Body of pancreas (tissue), 4 donors: ENCODE measurements at regions not wholly inside any gene's neighbourhood (a gene's known extent, or its start where the extent isn't known, plus 50 kb on each side); places are given as distances from the start of the nearest gene placed in this dataset.

ENCODE experiments used
- ATAC-seq: fragments of 150-250 bp; one replicate; pipeline ENCODE4 v1.9.1; 2016
- DNase-seq, 4 donors: peaks; one replicate each; pipeline ENCODE4 v3.0.0-alpha.2; 2019
- H3K27ac ChIP-seq, 4 donors: fragments of 200-600 bp; sonication (generic); 1 replicate in 3 of 4; 2 replicates in 1 of 4; pipeline versions ENCODE4 v1.5.1 to v1.6.1; 2016 to 2019; ENCODE audit warnings: mild to moderate bottlenecking in 1 of 4, mixed read lengths in 1 of 4, moderate library complexity in 1 of 4
- H3K27me3 ChIP-seq, 2 donors: fragments of 200-600 bp; sonication (generic); one replicate each; pipeline ENCODE4 v1.6.0; 2016; ENCODE audit warnings: mild to moderate bottlenecking in 1 of 2
- H3K36me3 ChIP-seq, 2 donors: fragments of 200-600 bp; sonication (generic); replicated peaks in 1 of 2; 2 replicates each; pipeline ENCODE4 v1.5.1; 2016; ENCODE audit warnings: low read depth in 2 of 2; ENCODE audit not compliant: insufficient read depth in 1 of 2
- H3K4me1 ChIP-seq: fragments of 200-600 bp; sonication (generic); one replicate; pipeline ENCODE4 v1.6.0; 2016
- H3K4me3 ChIP-seq, 2 donors: fragments of 200-600 bp; sonication (generic); 1 replicate in 1 of 2; 2 replicates in 1 of 2; pipeline ENCODE4 v1.5.1; 2016 to 2019
- H3K9me3 ChIP-seq, 3 donors: fragments of 200-600 bp; sonication (generic); 1 replicate in 2 of 3; 2 replicates in 1 of 3; pipeline ENCODE4 v1.5.1; 2016
- CTCF ChIP-seq, 7 experiments: fragments of 450-650 bp in 4 of 7; fragments of 200-600 bp in 3 of 7; sonication (generic) in 3 of 7; IDR thresholded peaks; one replicate each; pipeline ENCODE4 v1.5.1; 2016 to 2019; ENCODE audit warnings: antibody characterized with exemption in 7 of 7
- POLR2A ChIP-seq, 3 donors: fragments of 450-650 bp; IDR thresholded peaks; one replicate each; pipeline ENCODE4 v1.6.1; 2016; ENCODE audit warnings: antibody characterized with exemption in 3 of 3, mild to moderate bottlenecking in 2 of 3
- WGBS, 2 donors: methylation state at CpG; one replicate each; pipeline ENCODE4 v1.1.5; 2017; 5-methylcytosine and 5-hydroxymethylcytosine counted together
- intact Hi-C: fragments of 100-400 bp; cut with DNase I; formaldehyde crosslinking; loops from one replicate; pipeline ENCODE4 v1.15.1; 2023

- no peak for ATAC-seq
Measured at GRCh38 chr16:62913924-62914323, 877.7 kb upstream of the CDH8 start.

GRCh38 chr16:62913333-62913732 is 877.1 kb upstream of the CDH8 start:
- Histone ChIP-seq H3K27me3 (no peaks in the 10 kb centered on the region), H3K4me1 (no peaks in the 10 kb centered on the region), H3K4me3 (no peak overlapping the region), H3K27ac (no peak overlapping the region), H3K36me3 (no peaks in the 10 kb centered on the region), H3K9me3 (no peaks in the 10 kb centered on the region)
- no peak for ATAC-seq
- intact Hi-C loops, result no loop called here
- no peak for DNase-seq
- WGBS, 2 donors, result 65 to 85% methylated on average over 2 of the region's 2 CpGs
- TF ChIP-seq POLR2A (IDR thresholded peaks at IDR 0.05) (no peak), CTCF (IDR thresholded peaks at IDR 0.05) (no peak)

More at GRCh38 chr16:62913924-62914323, 877.7 kb upstream of the CDH8 start:
- Histone ChIP-seq H3K9me3 (no peaks in the 10 kb centered on the region), H3K4me1 (no peaks in the 10 kb centered on the region), H3K27me3 (no peaks in the 10 kb centered on the region), H3K27ac (no peak overlapping the region), H3K36me3 (no peaks in the 10 kb centered on the region), H3K4me3 (no peak overlapping the region)
- intact Hi-C loops, result no loop called here
- no peak for DNase-seq
- TF ChIP-seq POLR2A (IDR thresholded peaks at IDR 0.05) (no peak), CTCF (IDR thresholded peaks at IDR 0.05) (no peak)

- H3K4me3 ChIP-seq, result no peak overlapping the region
- TF ChIP-seq POLR2A (IDR thresholded peaks at IDR 0.05) (no peak), CTCF (IDR thresholded peaks at IDR 0.05) (no peak)
- H3K36me3 ChIP-seq, result no peaks in the 10 kb centered on the region
- no peak overlapping the region for H3K27ac ChIP-seq
- 53 to 56% methylated on average over 3 of the region's 3 CpGs for WGBS, 2 donors
- ATAC-seq (no peak), DNase-seq (no peak)
- H3K9me3 ChIP-seq, result no peaks in the 10 kb centered on the region
- intact Hi-C loops, result no loop called here
- H3K27me3 ChIP-seq, result no peaks in the 10 kb centered on the region
- H3K4me1 ChIP-seq, result no peaks in the 10 kb centered on the region
Measured at GRCh38 chr16:62909597-62909996, 873.4 kb upstream of the CDH8 start.

GRCh38 chr16:62907562-62907961 is 871.3 kb upstream of the CDH8 start:
- no peak for TF ChIP-seq CTCF (IDR thresholded peaks at IDR 0.05)
- no peak for TF ChIP-seq POLR2A (IDR thresholded peaks at IDR 0.05)
- Histone ChIP-seq H3K9me3 (no peaks in the 10 kb centered on the region), H3K36me3 (no peaks in the 10 kb centered on the region), H3K4me3 (no peak overlapping the region), H3K27me3 (no peaks in the 10 kb centered on the region), H3K4me1 (no peaks in the 10 kb centered on the region), H3K27ac (no peak overlapping the region)
- 86 to 93% methylated on average over 1 of the region's 1 CpG for WGBS, 2 donors
- intact Hi-C loops, result no loop called here
- ATAC-seq (no peak), DNase-seq (no peak)

GRCh38 chr16:62903961-62904502 is 867.8 kb upstream of the CDH8 start:
- intact Hi-C loops, result no loop called here
- H3K4me1 ChIP-seq, result no peaks in the 10 kb centered on the region
- WGBS, 2 donors, result 50 to 67% methylated on average over 5 of the region's 5 CpGs
- no peak overlapping the region for H3K4me3 ChIP-seq
- TF ChIP-seq POLR2A (IDR thresholded peaks at IDR 0.05) (no peak), CTCF (IDR thresholded peaks at IDR 0.05) (no peak)
- no peak for DNase-seq
- ATAC-seq, result no peak
- H3K9me3 ChIP-seq, result no peaks in the 10 kb centered on the region
- H3K36me3 ChIP-seq, result no peaks in the 10 kb centered on the region
- H3K27me3 ChIP-seq, result no peaks in the 10 kb centered on the region
- no peak overlapping the region for H3K27ac ChIP-seq
